OCI-LY1 (cell line): ENCODE measurements at regions not wholly inside any gene's neighbourhood (a gene's known extent, or its start where the extent isn't known, plus 50 kb on each side); places are given as distances from the start of the nearest gene placed in this dataset.
"Not testable (repeated sequence)": the region's sequence is repeated elsewhere in the genome, so short reads cannot be mapped to it uniquely, and the experiment has no call there.

ENCODE experiments used
- CTCF ChIP-seq: fragments of 200-600 bp; sonication (generic), shearing (Covaris generic); IDR thresholded peaks from 2 replicates; pipeline ENCODE4 v1.5.1; 2017; ENCODE audit warnings: mild to moderate bottlenecking, antibody characterized with exemption, low read length, moderate library complexity, mixed read lengths
- EZH2 ChIP-seq: fragments of 200-600 bp; sonication (generic), shearing (Covaris generic); IDR thresholded peaks from 2 replicates; pipeline ENCODE4 v1.8.0; 2017; ENCODE audit warnings: borderline replicate concordance, mixed run types, mild to moderate bottlenecking, antibody characterized with exemption, low read length, moderate library complexity, mixed read lengths

GRCh38 chr10:106257432-106257831, 907.1 kb downstream of the SORCS1 start:
- TF ChIP-seq EZH2, CTCF: not testable (repeated sequence)
